GM12891 (cell line): ENCODE measurements at regions not wholly inside any gene's neighbourhood (a gene's known extent, or its start where the extent isn't known, plus 50 kb on each side); places are given as distances from the start of the nearest gene placed in this dataset.

Experiments used
- POLR2A ChIP-seq: IDR thresholded peaks from 2 replicates; pipeline ENCODE4 v1.6.1; 2011; ENCODE audit warnings: low read depth, low read length, control low read depth
- POU2F2 ChIP-seq: IDR thresholded peaks from 2 replicates; pipeline ENCODE4 v1.6.1; 2011; ENCODE audit warnings: low read depth, mild to moderate bottlenecking, control low read depth, low read length, moderate library complexity
- TAF1 ChIP-seq: IDR thresholded peaks from 2 replicates; pipeline ENCODE4 v1.6.1; 2011; ENCODE audit warnings: low read depth, low read length, control low read depth

- no peak for TF ChIP-seq POLR2A
- no peak for TF ChIP-seq POU2F2
- TF ChIP-seq TAF1 = no peak
Observed at GRCh38 chr4:57672846-57673433, 562.8 kb upstream of the IGFBP7 start.
